ENCODE measurements at regions not wholly inside any gene's neighbourhood (a gene's known extent, or its start where the extent isn't known, plus 50 kb on each side); places are given as distances from the start of the nearest gene placed in this dataset.

DNA sequence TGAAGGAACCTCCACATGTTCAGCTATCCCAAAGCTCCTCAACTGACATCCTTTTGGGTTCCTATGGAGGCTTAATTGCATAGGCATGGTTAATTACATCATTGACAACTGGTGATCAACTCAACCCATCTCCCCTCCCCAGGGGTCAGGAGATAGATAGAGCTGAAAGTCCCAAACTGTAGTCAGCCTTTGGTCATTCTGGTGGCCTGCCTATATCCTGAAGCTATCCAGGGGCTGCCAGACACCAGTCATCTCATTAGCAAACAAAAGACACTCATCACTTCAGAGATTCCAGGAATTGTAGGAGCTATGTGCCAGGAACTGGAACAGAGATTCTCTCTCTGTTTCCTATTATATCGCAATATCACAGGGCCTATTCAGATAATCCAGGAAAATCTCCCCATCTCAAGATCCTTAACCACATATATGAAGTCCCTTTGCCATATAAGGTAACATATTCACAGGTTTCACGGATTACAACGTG is 646.5 kb upstream of the GRAMD2B start:
- Histone ChIP-seq H3K9me3 (no peaks in the 10 kb centered on the region), H3K27ac (no peak overlapping the region), H3K4me3 (no peak overlapping the region), H3K36me3 (no peaks in the 10 kb centered on the region), H3K4me1 (no peaks in the 10 kb centered on the region), H3K27me3 (no peaks in the 10 kb centered on the region)
- intact Hi-C loops (cut with DNase I; ENCODE audit: low total_unique reads) = no loop called here
- no peak for TF ChIP-seq POLR2A (IDR thresholded peaks at IDR 0.05)
- TF ChIP-seq, protein P1, sequence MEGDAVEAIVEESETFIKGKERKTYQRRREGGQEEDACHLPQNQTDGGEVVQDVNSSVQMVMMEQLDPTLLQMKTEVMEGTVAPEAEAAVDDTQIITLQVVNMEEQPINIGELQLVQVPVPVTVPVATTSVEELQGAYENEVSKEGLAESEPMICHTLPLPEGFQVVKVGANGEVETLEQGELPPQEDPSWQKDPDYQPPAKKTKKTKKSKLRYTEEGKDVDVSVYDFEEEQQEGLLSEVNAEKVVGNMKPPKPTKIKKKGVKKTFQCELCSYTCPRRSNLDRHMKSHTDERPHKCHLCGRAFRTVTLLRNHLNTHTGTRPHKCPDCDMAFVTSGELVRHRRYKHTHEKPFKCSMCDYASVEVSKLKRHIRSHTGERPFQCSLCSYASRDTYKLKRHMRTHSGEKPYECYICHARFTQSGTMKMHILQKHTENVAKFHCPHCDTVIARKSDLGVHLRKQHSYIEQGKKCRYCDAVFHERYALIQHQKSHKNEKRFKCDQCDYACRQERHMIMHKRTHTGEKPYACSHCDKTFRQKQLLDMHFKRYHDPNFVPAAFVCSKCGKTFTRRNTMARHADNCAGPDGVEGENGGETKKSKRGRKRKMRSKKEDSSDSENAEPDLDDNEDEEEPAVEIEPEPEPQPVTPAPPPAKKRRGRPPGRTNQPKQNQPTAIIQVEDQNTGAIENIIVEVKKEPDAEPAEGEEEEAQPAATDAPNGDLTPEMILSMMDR (IDR thresholded peaks at IDR 0.05) = no peak
- DNase-seq = no peak

DNA sequence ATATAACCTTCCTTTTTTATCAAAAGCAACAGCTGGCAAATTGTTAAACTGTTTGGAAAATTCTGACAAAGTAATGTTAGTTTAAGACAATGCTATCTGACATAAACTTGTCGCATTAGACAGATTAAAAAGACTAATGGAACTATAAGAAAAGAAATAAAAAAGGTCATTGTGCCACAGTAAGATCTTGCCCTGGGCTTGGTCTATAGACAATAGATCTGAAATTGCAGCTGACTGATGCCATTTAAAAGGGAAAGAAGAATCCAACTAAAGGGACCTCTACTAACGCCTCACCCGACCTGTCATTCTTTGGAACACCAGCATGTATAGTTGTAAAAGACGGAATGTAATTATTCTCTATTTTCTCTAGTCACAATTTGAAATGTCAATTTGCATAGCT is 644.4 kb upstream of the GRAMD2B start:
- H3K4me1 ChIP-seq = no peaks in the 10 kb centered on the region
- no peaks in the 10 kb centered on the region for H3K27me3 ChIP-seq
- TF ChIP-seq, protein P1 (IDR thresholded peaks at IDR 0.05) = no peak
- no peak for TF ChIP-seq POLR2A (IDR thresholded peaks at IDR 0.05)
- H3K9me3 ChIP-seq = no peaks in the 10 kb centered on the region
- intact Hi-C loops (cut with DNase I; ENCODE audit: low total_unique reads) = no loop called here
- H3K4me3 ChIP-seq = no peak overlapping the region
- H3K36me3 ChIP-seq = no peaks in the 10 kb centered on the region
- no peak for DNase-seq
- H3K27ac ChIP-seq = no peak overlapping the region

DNA sequence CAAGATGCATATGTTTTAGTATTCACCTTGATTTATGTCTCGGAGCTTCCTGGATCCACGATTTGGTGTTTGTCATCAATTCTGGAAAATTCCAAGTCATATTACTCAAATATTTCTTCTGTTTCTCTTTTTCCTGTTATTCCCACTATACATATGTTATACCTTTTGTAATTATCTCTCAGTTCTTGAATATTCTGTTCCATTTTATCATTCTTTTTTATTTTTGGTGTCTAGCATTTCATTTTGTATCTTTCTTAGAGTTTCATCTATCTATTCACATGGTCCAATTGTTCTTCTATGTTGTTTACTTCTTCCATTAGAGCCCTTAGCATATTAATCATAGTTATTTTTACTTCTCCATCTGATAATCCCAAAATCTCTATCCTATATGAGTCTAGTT is 637.8 kb upstream of the GRAMD2B start:
- H3K27me3 ChIP-seq = no peaks in the 10 kb centered on the region
- H3K36me3 ChIP-seq = no peaks in the 10 kb centered on the region
- no peaks in the 10 kb centered on the region for H3K4me1 ChIP-seq
- no peak for TF ChIP-seq POLR2A (IDR thresholded peaks at IDR 0.05)
- TF ChIP-seq, protein P1 (IDR thresholded peaks at IDR 0.05) = no peak
- intact Hi-C loops (cut with DNase I; ENCODE audit: low total_unique reads) = no loop called here
- H3K27ac ChIP-seq = no peak overlapping the region
- H3K4me3 ChIP-seq = no peak overlapping the region
- no peak for DNase-seq
- no peaks in the 10 kb centered on the region for H3K9me3 ChIP-seq

DNA sequence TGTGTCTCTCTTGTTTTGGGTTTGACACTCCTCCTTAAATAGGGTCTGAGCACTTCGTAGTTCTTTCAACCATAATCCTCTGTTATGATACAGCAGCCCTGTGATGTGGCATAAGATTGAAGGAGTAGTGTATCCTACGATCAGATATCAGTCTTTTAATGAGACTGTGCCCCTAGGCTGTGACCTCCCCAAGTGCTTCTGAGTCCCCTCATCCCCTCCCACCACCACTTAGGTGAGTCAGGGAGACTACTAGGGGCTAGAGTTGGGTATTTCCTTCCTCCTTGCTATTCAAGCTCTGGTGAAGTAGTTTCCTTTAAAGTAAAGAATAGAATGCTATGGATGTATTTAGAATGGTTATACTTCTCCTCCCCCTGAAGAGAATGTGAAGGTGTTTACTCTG is 637.2 kb upstream of the GRAMD2B start:
- TF ChIP-seq POLR2A (IDR thresholded peaks at IDR 0.05) = no peak
- TF ChIP-seq, protein P1 (IDR thresholded peaks at IDR 0.05) = no peak
- no peaks in the 10 kb centered on the region for H3K36me3 ChIP-seq
- no peak overlapping the region for H3K27ac ChIP-seq
- H3K4me1 ChIP-seq = no peaks in the 10 kb centered on the region
- H3K4me3 ChIP-seq = no peak overlapping the region
- no peaks in the 10 kb centered on the region for H3K27me3 ChIP-seq
- DNase-seq = no peak
- no peaks in the 10 kb centered on the region for H3K9me3 ChIP-seq
- intact Hi-C loops (cut with DNase I; ENCODE audit: low total_unique reads) = no loop called here

DNA sequence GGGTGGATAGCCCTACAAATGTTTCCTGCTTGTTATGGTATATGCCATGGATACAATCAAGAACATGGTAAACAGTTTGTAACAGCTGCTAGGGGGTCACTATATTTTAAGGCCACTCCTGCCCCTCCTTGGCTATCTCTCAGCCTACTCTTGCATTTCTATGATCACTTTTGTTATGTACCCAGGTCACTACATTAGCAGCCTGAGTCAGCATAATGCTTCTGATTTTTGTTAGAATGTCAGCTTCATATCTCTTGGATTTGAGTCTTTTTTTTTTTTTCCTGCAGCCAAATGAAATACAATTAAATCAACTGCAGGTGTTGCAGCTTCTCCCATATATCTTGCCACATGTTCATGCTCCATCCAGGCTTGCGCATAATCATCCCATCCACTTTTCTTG is 629.7 kb upstream of the GRAMD2B start:
- no peaks in the 10 kb centered on the region for H3K4me1 ChIP-seq
- DNase-seq = no peak
- no peak overlapping the region for H3K27ac ChIP-seq
- H3K4me3 ChIP-seq = no peak overlapping the region
- no peaks in the 10 kb centered on the region for H3K9me3 ChIP-seq
- no peaks in the 10 kb centered on the region for H3K36me3 ChIP-seq
- TF ChIP-seq, protein P1 (IDR thresholded peaks at IDR 0.05) = no peak
- no peak for TF ChIP-seq POLR2A (IDR thresholded peaks at IDR 0.05)
- no peaks in the 10 kb centered on the region for H3K27me3 ChIP-seq
- intact Hi-C loops (cut with DNase I; ENCODE audit: low total_unique reads) = no loop called here
